ENCODE measurements at regions not wholly inside any gene's neighbourhood (a gene's known extent, or its start where the extent isn't known, plus 50 kb on each side); places are given as distances from the start of the nearest gene placed in this dataset.

GRCh38 chr2:67923696-67924095 is 139.1 kb downstream of the C1D start:
- TF ChIP-seq CTCF (IDR thresholded peaks at IDR 0.05) = no peak
- Histone ChIP-seq H2AFZ (ENCODE audit: insufficient read depth, low read depth, low read length, poor library complexity, severe bottlenecking) (no peak overlapping the region), H4K20me1 (ENCODE audit: insufficient read depth, low read length) (no peaks in the 10 kb centered on the region), H3K4me3 (replicated peaks in 1 of 3; ENCODE audit: low read depth in 2 of 3, low read length in 3 of 3) (no peak overlapping the region), H3K36me3 (replicated peaks in 1 of 2; ENCODE audit: control insufficient read depth in 1 of 2, insufficient read depth in 2 of 2, low read length in 2 of 2) (no peaks in the 10 kb centered on the region), H3K9ac (ENCODE audit: insufficient read depth, low read length, poor library complexity, severe bottlenecking) (no peak overlapping the region), H3K27ac (ENCODE audit: low read depth in 1 of 2, low read length in 2 of 2) (no peak overlapping the region), H3K4me1 (ENCODE audit: control insufficient read depth in 1 of 2, insufficient read depth in 2 of 2, low read length in 2 of 2) (no peaks in the 10 kb centered on the region), H3K4me2 (replicated peaks; ENCODE audit: extremely low read depth, low read length, poor library complexity, severe bottlenecking) (no peak overlapping the region), H3K27me3 (ENCODE audit: control insufficient read depth in 2 of 2, insufficient read depth in 2 of 2, low read length in 2 of 2) (no peaks in the 10 kb centered on the region), H3K9me3 (replicated peaks in 1 of 2; ENCODE audit: control insufficient read depth in 1 of 2, insufficient read depth in 1 of 2, low read length in 2 of 2) (no peaks in the 10 kb centered on the region), H3K79me2 (ENCODE audit: insufficient read depth, low read length) (no peaks in the 10 kb centered on the region)
- Mint-ChIP-seq H3K4me3 (no peak overlapping the region), H3K27me3 (ENCODE audit: low read depth in 3 of 3) (peaks cover 2% of the 10 kb centered on the region in 3 donors), H3K9me3 (peaks cover 0 to 3% (median under 1%) of the 10 kb centered on the region in 7 donors), H3K27ac (no peak overlapping the region), H3K36me3 (no peaks in the 10 kb centered on the region), H3K4me1 (no peaks in the 10 kb centered on the region)
- DNase-seq = no peak
- WGBS (ENCODE audit: insufficient coverage) = 27% methylated on average over 4 of the region's 4 CpGs
- intact Hi-C loops (cut with micrococcal nuclease) = no loop called here

GRCh38 chr2:67927501-67927900 is 135.3 kb downstream of the C1D start:
- intact Hi-C loops (cut with micrococcal nuclease) = no loop called here
- H3K36me3 Mint-ChIP-seq = no peaks in the 10 kb centered on the region
- no peak for DNase-seq
- Histone ChIP-seq H3K9me3 (replicated peaks in 1 of 2; ENCODE audit: control insufficient read depth in 1 of 2, insufficient read depth in 1 of 2, low read length in 2 of 2) (no peaks in the 10 kb centered on the region), H3K9ac (ENCODE audit: insufficient read depth, low read length, poor library complexity, severe bottlenecking) (no peak overlapping the region), H3K4me2 (replicated peaks; ENCODE audit: extremely low read depth, low read length, poor library complexity, severe bottlenecking) (no peak overlapping the region), H3K27ac (ENCODE audit: low read depth in 1 of 2, low read length in 2 of 2) (no peak overlapping the region), H3K79me2 (ENCODE audit: insufficient read depth, low read length) (no peaks in the 10 kb centered on the region), H4K20me1 (ENCODE audit: insufficient read depth, low read length) (no peaks in the 10 kb centered on the region), H3K4me3 (replicated peaks in 1 of 3; ENCODE audit: low read depth in 2 of 3, low read length in 3 of 3) (no peak overlapping the region), H3K36me3 (replicated peaks in 1 of 2; ENCODE audit: control insufficient read depth in 1 of 2, insufficient read depth in 2 of 2, low read length in 2 of 2) (no peaks in the 10 kb centered on the region), H3K4me1 (ENCODE audit: control insufficient read depth in 1 of 2, insufficient read depth in 2 of 2, low read length in 2 of 2) (no peaks in the 10 kb centered on the region), H2AFZ (ENCODE audit: insufficient read depth, low read depth, low read length, poor library complexity, severe bottlenecking) (no peak overlapping the region), H3K27me3 (ENCODE audit: control insufficient read depth in 2 of 2, insufficient read depth in 2 of 2, low read length in 2 of 2) (peaks cover 0 to 2% of the 10 kb centered on the region in 2 donors)
- no peaks in the 10 kb centered on the region for H3K4me1 Mint-ChIP-seq
- H3K27me3 Mint-ChIP-seq (ENCODE audit: low read depth in 3 of 3) = peaks cover 2 to 3% (median 2%) of the 10 kb centered on the region in 3 donors
- peaks cover 0 to 2% (median 0%) of the 10 kb centered on the region in 7 donors for H3K9me3 Mint-ChIP-seq
- TF ChIP-seq CTCF (IDR thresholded peaks at IDR 0.05) = no peak
- no peak overlapping the region for H3K27ac Mint-ChIP-seq
- whole genome bisulfite sequencing (ENCODE audit: insufficient coverage) = 100% methylated on average over 2 of the region's 3 CpGs
- no peak overlapping the region for H3K4me3 Mint-ChIP-seq
